Right lobe of liver (tissue), 4 donors: ENCODE measurements at regions not wholly inside any gene's neighbourhood (a gene's known extent, or its start where the extent isn't known, plus 50 kb on each side); places are given as distances from the start of the nearest gene placed in this dataset.

Source experiments
- CTCF ChIP-seq, 4 donors: fragments of 200-600 bp in 3 of 4; fragments of 450-650 bp in 1 of 4; IDR thresholded peaks; one replicate each; pipeline versions ENCODE4 v1.5.1 to v1.8.0; 2016 to 2022; ENCODE audit warnings: antibody characterized with exemption in 4 of 4, mild to moderate bottlenecking in 2 of 4
- POLR2A ChIP-seq: fragments of 450-650 bp; IDR thresholded peaks from one replicate; pipeline ENCODE4 v1.6.1; 2017; ENCODE audit warnings: antibody characterized with exemption, mild to moderate bottlenecking
- donor health status: DM: no; HTN: no; CAD: no.
- donor health status: DM: no; HTN: no; CAD: no.
- donor health status: DM: no; HTN: yes; CAD: no.

- TF ChIP-seq POLR2A (no peak), CTCF (IDR thresholded peaks at IDR 0.05) (no peak)
These were observed 604.3 kb downstream of the TAFA4 start for GRCh38 chr3:68328049-68328448.
